H1 (cell line): ENCODE measurements at regions not wholly inside any gene's neighbourhood (a gene's known extent, or its start where the extent isn't known, plus 50 kb on each side); places are given as distances from the start of the nearest gene placed in this dataset.

Experiments used
- BCL11A ChIP-seq, 2 experiments: IDR thresholded peaks; one replicate each; pipeline ENCODE4 v1.6.1; 2011; ENCODE audit warnings: low read depth in 2 of 2, low read length in 2 of 2, mild to moderate bottlenecking in 2 of 2
- CHD1 ChIP-seq: IDR thresholded peaks from 2 replicates; pipeline ENCODE4 v1.6.1; 2012; ENCODE audit warnings: low read depth, low read length, improper control_type of control experiment
- RAD21 ChIP-seq, 2 experiments: IDR thresholded peaks in 1 of 2; conservative IDR thresholded peaks in 1 of 2; 2 replicates each; pipeline ENCODE4 v1.6.1; 2011; ENCODE audit warnings: low read depth in 2 of 2, low read length in 2 of 2, improper control_type of control experiment in 1 of 2, inconsistent platforms in 1 of 2, mild to moderate bottlenecking in 1 of 2, moderate library complexity in 1 of 2

DNA sequence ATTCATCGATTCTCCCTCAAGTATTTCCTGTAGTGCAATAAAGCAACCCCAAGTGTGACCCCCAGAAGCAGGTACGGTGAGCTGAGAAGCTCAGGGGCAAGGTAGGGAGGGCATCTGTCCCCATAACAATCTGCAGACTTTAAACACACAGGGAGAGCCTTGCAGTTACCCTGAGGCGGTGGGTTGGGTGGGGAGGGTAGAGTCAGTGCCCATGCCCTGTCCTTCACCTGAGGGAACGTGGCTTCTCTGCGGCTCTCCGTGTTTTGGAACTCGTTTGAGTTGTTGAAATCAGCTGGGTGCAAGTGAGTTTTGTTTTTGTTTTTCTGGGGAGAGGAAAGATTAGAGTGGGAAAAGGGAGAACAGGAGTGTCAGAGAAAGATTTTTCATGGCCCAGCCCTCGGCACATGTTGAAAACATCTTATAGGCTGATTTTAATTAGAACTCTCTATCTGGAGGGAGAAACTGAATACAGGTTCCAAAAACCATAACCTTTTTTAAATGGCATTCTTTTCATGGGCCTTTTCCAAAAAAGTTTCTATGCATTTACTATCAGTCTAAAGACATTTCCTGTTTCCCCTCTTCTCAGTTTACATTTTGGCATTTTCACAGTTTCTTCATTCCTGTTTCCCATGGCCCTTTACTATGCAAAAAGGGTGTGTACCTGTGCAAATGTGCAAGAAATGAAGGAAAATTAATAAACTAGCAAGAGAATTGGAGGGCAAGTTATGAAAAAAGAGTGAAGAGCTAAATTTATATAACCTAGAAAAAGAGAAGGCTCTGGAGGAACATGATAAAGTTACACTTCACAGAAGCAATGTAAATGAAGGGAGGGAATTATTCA, 266.5 kb upstream of the VLDLR start (continued):
- no peak for TF ChIP-seq BCL11A (IDR thresholded peaks at IDR 0.05; ENCODE audit: low read depth in 2 of 2, low read length in 2 of 2)
- TF ChIP-seq CHD1, result no peak
- TF ChIP-seq RAD21 (IDR thresholded peaks at IDR 0.05 in 1 of 2, conservative IDR thresholded peaks at IDR 0.05 in 1 of 2; ENCODE audit: low read depth in 2 of 2, low read length in 2 of 2), result no peak
